C4-2B (cell line): ENCODE measurements at regions not wholly inside any gene's neighbourhood (a gene's known extent, or its start where the extent isn't known, plus 50 kb on each side); places are given as distances from the start of the nearest gene placed in this dataset.
"Not testable (repeated sequence)": the region's sequence is repeated elsewhere in the genome, so short reads cannot be mapped to it uniquely, and the experiment has no call there.

Source experiments
- H3K27ac ChIP-seq: fragments of 450-650 bp; 2 replicates; pipeline ENCODE4 v1.5.1; 2017
- ZFX ChIP-seq: fragments of 450-650 bp; IDR thresholded peaks from 2 replicates; pipeline ENCODE4 v1.6.1; 2017
- TF ChIP-seq, protein P1 (sequence below): fragments of 450-650 bp; conservative IDR thresholded peaks from 2 replicates; pipeline ENCODE4 v1.5.1; 2017; ENCODE audit warnings: mild to moderate bottlenecking

DNA sequence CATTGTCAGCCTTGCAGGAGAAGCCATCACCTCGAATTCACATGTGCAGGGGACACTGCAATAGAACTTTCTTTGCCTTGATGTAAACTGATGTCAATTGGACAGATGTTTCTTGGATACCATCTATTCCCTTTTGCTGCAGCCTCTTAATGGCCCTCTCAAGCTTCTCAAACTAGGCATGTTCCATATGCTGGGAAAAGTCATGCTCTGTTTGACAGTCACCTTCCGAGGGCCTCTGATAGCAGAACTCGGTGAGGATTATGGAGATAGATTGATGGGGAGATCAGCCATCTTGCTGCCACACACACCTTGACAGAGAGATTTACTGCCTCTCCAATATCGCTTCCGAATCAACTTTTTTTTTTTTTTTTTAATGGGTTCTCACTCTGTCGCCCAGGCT, 145.8 kb upstream of the NUDT4 start:
- H3K27ac ChIP-seq, result no peak overlapping the region
- no peak for TF ChIP-seq ZFX
- TF ChIP-seq, protein P1, sequence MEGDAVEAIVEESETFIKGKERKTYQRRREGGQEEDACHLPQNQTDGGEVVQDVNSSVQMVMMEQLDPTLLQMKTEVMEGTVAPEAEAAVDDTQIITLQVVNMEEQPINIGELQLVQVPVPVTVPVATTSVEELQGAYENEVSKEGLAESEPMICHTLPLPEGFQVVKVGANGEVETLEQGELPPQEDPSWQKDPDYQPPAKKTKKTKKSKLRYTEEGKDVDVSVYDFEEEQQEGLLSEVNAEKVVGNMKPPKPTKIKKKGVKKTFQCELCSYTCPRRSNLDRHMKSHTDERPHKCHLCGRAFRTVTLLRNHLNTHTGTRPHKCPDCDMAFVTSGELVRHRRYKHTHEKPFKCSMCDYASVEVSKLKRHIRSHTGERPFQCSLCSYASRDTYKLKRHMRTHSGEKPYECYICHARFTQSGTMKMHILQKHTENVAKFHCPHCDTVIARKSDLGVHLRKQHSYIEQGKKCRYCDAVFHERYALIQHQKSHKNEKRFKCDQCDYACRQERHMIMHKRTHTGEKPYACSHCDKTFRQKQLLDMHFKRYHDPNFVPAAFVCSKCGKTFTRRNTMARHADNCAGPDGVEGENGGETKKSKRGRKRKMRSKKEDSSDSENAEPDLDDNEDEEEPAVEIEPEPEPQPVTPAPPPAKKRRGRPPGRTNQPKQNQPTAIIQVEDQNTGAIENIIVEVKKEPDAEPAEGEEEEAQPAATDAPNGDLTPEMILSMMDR, result no peak

DNA sequence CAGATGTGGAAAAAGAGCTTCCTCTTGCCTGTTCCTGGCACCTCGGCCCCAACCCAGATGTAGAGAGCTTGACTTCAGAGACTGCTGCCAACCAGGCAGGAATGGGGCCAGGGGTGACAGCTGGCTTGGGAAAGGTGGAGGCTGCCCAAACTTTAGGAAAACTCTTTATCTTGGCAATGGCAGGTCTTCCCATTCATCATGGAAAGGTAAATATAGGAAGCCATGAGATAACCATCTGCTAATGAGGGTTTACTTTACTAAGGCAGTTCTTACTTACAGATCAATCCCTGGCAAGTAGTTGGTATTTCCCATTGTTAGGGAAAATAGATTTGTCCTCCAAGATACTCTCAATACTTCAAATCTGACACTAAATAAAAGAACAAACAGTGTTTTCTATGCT, 143.1 kb upstream of the NUDT4 start:
- peak overlapping the region; percentile 58 for H3K27ac ChIP-seq
- no peak for TF ChIP-seq ZFX
- TF ChIP-seq, protein P1, result no peak

GRCh38 chr12:93235881-93236280, 141.8 kb upstream of the NUDT4 start:
- H3K27ac ChIP-seq, result peak overlapping the region; percentile 58
- TF ChIP-seq, protein P1, result no peak
- TF ChIP-seq ZFX, result no peak

DNA sequence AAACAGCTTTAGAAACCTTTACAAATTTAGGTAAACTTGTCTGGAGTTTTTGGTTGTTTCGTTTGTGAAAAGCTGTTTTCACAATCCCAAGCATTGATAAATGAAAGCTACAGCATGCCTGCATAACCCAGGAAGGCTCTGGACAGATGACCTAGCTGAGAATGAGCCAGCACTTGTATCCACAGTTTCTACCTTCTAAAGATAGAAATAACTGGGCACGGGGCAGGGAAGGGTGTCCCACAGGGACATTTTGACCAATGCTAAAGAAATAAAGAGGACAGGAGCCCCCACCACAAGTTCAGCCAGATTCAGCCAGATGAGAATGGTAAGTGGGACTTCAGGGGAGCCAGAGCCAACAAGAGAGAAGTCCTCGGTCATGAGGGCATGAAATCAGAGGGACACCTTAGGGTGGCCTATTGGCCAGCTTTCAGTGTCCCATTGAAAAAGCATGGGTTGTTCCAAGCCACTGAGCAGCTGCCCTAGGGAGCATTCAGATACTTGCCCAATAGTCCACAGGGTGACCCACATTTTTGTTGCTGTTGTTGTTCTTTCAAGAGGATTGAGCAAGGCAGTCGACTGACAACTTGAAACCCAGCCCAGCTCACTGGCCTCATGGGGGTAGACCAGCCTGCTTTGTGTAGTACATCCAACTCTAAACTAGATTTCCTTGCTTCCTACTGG, 140.3 kb upstream of the NUDT4 start:
- no peak for TF ChIP-seq ZFX
- TF ChIP-seq, protein P1, result no peak

DNA sequence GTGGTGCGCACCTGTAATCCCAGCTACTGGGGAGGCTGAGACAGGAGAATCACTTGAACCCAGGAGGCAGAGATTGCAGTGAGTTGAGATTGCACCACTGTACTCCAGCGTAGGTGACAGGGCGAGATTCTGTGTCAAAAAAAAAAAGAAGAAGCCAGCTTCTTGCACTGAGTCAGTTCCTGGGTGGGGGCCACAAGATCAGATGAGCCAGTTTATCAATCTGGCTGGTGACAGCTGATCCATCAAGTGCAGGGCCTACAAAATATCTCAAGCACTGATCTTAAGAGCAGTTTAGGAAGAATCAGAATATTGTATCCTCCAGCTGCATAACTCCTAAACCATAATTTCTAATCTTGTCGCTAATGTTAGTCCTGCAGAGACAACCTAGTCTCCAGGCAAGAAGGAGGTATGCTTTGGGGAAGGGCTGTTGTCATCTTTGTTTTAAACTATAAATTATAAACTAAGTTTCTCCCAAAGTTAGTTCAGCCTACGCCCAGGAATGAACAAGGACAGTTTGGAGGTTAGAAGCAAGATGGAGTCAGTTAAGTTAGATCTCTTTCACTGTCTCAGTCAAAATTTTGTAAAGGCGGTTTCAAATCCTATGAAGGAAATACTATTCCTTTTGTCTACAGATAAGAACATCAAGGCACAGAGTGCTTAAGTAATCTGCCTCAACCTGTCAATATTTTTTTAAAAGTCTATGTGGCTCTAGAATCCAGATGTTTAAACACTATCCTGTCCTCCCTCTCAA, 139.0 kb upstream of the NUDT4 start:
- H3K27ac ChIP-seq, result not testable (repeated sequence)

More for the DNA sequence above, 140.3 kb upstream of the NUDT4 start:
- H3K27ac ChIP-seq, result no peak overlapping the region

DNA sequence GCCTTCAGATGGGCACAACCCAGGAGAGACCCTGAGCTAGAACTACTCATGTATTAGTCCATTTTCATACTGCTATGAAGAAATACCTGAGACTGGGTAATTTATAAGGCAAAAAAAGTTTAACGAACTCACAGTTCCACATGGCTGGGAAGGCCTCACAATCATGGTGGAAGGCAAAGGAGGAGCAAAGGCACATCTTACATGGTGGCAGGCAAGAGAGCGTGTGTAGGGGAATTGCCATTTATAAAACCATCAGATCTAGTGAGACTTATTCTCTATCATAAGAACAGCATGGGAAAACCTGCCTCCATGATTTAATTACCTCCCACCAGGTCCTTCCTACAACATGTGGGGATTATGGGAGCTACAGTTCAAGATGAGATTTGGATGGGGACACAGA, 137.9 kb upstream of the NUDT4 start:
- not testable (repeated sequence) for H3K27ac ChIP-seq

DNA sequence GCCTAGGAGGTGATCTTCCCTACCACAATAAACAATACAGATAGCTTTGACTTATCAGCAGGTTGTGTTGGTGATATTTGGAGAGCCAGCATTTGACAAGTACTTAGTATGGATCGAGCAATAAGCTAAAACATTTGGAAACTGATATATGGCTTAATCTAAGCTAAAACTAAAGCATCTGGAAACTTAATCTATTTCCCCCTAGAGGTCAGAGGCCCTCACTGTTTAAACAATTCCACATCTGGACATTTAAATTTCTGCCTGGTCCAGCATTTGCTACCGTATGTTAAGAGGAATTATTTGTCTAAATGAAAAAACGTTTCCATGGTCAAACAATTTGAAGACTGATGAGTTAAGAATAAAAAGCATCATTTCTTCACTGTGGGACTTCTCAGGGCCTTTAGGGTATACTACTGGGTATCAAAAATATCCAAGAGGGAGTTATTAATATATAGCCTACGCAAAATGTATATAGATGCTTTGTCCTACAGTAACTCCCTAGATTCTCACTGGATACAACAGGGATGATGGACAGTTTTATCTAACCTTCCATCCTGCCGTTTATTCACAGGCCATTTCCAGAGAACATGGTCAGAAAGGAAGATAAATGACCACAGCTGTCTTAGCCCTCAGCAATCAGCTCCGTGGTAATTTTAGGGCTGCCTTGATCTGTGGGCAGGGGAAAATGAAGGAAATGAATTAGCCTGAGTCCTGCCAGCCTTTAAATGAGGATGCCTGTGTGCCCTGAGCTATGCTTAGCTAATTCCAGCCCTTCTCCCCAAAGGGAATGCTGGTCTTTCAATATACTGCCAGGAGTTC, 135.4 kb upstream of the NUDT4 start:
- no peak overlapping the region for H3K27ac ChIP-seq
- TF ChIP-seq ZFX, result no peak
- TF ChIP-seq, protein P1, result no peak

DNA sequence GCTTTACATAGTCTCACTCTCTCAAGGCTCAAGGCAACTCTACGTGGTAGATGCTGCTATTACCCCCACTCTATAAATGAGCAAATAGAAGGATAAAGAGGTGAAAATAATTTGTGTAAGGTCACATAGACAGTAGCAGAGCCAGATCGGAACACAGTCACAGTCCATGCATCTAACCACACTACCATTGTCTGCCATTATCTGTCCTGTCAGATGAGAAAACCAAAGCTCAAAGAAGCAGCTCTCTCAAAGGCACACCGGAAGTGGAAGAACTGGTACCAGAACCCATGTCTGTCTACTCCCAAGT, 134.4 kb upstream of the NUDT4 start:
- TF ChIP-seq ZFX, result no peak
- TF ChIP-seq, protein P1, result no peak
- no peak overlapping the region; the same call in 1 of the 2 replicates for H3K27ac ChIP-seq
